Endothelial cell of umbilical vein (primary cell): ENCODE measurements at regions not wholly inside any gene's neighbourhood (a gene's known extent, or its start where the extent isn't known, plus 50 kb on each side); places are given as distances from the start of the nearest gene placed in this dataset.

ENCODE experiments used
- BruUV-seq: library from RNA; stranded (reverse); fragments of 400-500 nt; replicated peaks from 2 replicates; lab custom pipeline; 2021; lab: Mats Ljungman, UMichigan
- CTCF ChIA-PET: fragments of 300-600, 350-600 bp; sonication (Branson Sonifier 250); formaldehyde crosslinking; loops from one replicate; lab custom pipeline; 2021; ENCODE audit warnings: antibody characterized with exemption, inconsistent platforms; lab: Charles Lee
- POLR2A ChIA-PET: fragments of 300-600, 350-600 bp; sonication (Branson Sonifier 250); formaldehyde crosslinking; loops from one replicate; lab custom pipeline; 2021; ENCODE audit warnings: antibody characterized with exemption, inconsistent platforms; lab: Charles Lee
- DNase-seq: peaks from one replicate; pipeline ENCODE4 v3.0.0-alpha.2; 2011; ENCODE audit warnings: low read depth, low spot score
- FAIRE-seq: peaks from 2 replicates; lab custom pipeline; 2011; peaks lifted over from hg19 to GRCh38; lab: Jason Lieb, UNC
- H2AFZ ChIP-seq: 2 replicates; pipeline ENCODE4 v1.6.0; 2012; ENCODE audit warnings: low read depth, low read length, control low read depth, inconsistent platforms
- H3K27ac ChIP-seq: 2 replicates; pipeline ENCODE4 v1.5.1; 2011; ENCODE audit warnings: low read depth, mild to moderate bottlenecking, control low read depth, low read length, moderate library complexity; ENCODE audit not compliant: insufficient read depth
- H3K27me3 ChIP-seq, 2 experiments: 2 replicates each; pipeline versions ENCODE4 v1.6.0 to v1.6.1; 2011; ENCODE audit warnings: low read length in 2 of 2, mixed read lengths in 1 of 2; ENCODE audit not compliant: control insufficient read depth in 2 of 2, insufficient read depth in 2 of 2
- H3K36me3 ChIP-seq, 2 experiments: 2 replicates in 1 of 2; 3 replicates in 1 of 2; pipeline ENCODE4 v1.5.1; 2011; ENCODE audit warnings: low read length in 2 of 2, mild to moderate bottlenecking in 1 of 2, moderate library complexity in 1 of 2; ENCODE audit not compliant: control insufficient read depth in 2 of 2, insufficient read depth in 2 of 2; ENCODE audit errors: extremely low read depth in 1 of 2
- H3K4me1 ChIP-seq: 3 replicates; pipeline ENCODE4 v1.5.1; 2011; ENCODE audit warnings: mild to moderate bottlenecking, low read length; ENCODE audit not compliant: control insufficient read depth, insufficient read depth; ENCODE audit errors: extremely low read depth
- H3K4me2 ChIP-seq: 2 replicates; pipeline ENCODE4 v1.6.1; 2011; ENCODE audit warnings: low read length, control low read depth, mixed read lengths; ENCODE audit not compliant: insufficient read depth
- H3K4me3 ChIP-seq, 3 experiments: fragments of 200-600 bp in 1 of 3; sonication (generic), shearing (Covaris generic) in 1 of 3; replicated peaks in 1 of 3; 2 replicates each; pipeline ENCODE4 v1.5.1; 2011 to 2016; ENCODE audit warnings: control low read depth in 3 of 3, low read length in 3 of 3, mild to moderate bottlenecking in 2 of 3, inconsistent platforms in 1 of 3, low read depth in 1 of 3, moderate library complexity in 1 of 3; ENCODE audit not compliant: insufficient read depth in 1 of 3
- H3K79me2 ChIP-seq: 2 replicates; pipeline ENCODE4 v1.6.0; 2012; ENCODE audit warnings: low read length, inconsistent platforms; ENCODE audit not compliant: control insufficient read depth, insufficient read depth
- H3K9ac ChIP-seq: replicated peaks from 2 replicates; pipeline ENCODE3; 2011; ENCODE audit warnings: low read length, control low read depth; ENCODE audit not compliant: insufficient read depth; ENCODE audit errors: extremely low read depth
- H3K9me1 ChIP-seq: replicated peaks from 3 replicates; pipeline ENCODE4 v1.6.0; 2011; ENCODE audit warnings: mild to moderate bottlenecking, low read length; ENCODE audit not compliant: control insufficient read depth, insufficient read depth; ENCODE audit errors: extremely low read depth
- H3K9me3 ChIP-seq: replicated peaks from 2 replicates; pipeline ENCODE4 v1.5.1; 2012; ENCODE audit warnings: low read length, inconsistent platforms; ENCODE audit not compliant: control insufficient read depth, insufficient read depth
- H4K20me1 ChIP-seq: replicated peaks from 2 replicates; pipeline ENCODE3; 2011; ENCODE audit warnings: mild to moderate bottlenecking, low read length; ENCODE audit not compliant: control insufficient read depth, insufficient read depth; ENCODE audit errors: extremely low read depth
- EZH2 ChIP-seq: IDR thresholded peaks from 2 replicates; pipeline ENCODE4 v1.6.1; 2012; ENCODE audit warnings: borderline replicate concordance, low read depth, mild to moderate bottlenecking, moderate library complexity, low read length, inconsistent platforms; ENCODE audit not compliant: severe bottlenecking
- FOS ChIP-seq: IDR thresholded peaks from 2 replicates; pipeline ENCODE4 v1.6.1; 2011; ENCODE audit warnings: mild to moderate bottlenecking, low read length, moderate library complexity, borderline replicate concordance; ENCODE audit not compliant: insufficient read depth
- GATA2 ChIP-seq: IDR thresholded peaks from 2 replicates; pipeline ENCODE4 v1.7.0; 2011; ENCODE audit warnings: low read depth, mild to moderate bottlenecking, moderate library complexity, mixed read lengths, low read length; ENCODE audit not compliant: insufficient read length, insufficient read depth
- JUN ChIP-seq: IDR thresholded peaks from 2 replicates; pipeline ENCODE4 v1.6.1; 2011; ENCODE audit warnings: borderline replicate concordance, low read depth; ENCODE audit not compliant: insufficient read length, insufficient read depth
- MYC ChIP-seq: IDR thresholded peaks from one replicate; pipeline ENCODE4 v1.6.1; 2011; ENCODE audit warnings: mild to moderate bottlenecking, low read depth, low read length
- POLR2A ChIP-seq: IDR thresholded peaks from 2 replicates; pipeline ENCODE4 v1.6.1; 2012; ENCODE audit warnings: low read depth, mild to moderate bottlenecking, control low read depth, low read length
- POLR2AphosphoS5 ChIP-seq: IDR thresholded peaks from 2 replicates; pipeline ENCODE4 v1.6.1; 2012; ENCODE audit warnings: low read depth, mild to moderate bottlenecking, control low read depth, low read length, moderate library complexity; ENCODE audit not compliant: insufficient read depth
- dilution Hi-C: fragments of 300-500 bp; cut with MboI; formaldehyde crosslinking; loops from one replicate; pipeline ENCODE4 v1.15.0; 2019; ENCODE audit warnings: low sequenced_read_pairs; ENCODE audit not compliant: extremely low pct_ligation_motif_present
- intact Hi-C: fragments of 100-400 bp; cut with micrococcal nuclease; formaldehyde crosslinking; loops from one replicate; pipeline ENCODE4 v1.10.0; 2022
- TF ChIP-seq, protein P1 (sequence below): IDR thresholded peaks from 2 replicates; pipeline ENCODE4 v1.6.1; 2011; ENCODE audit not compliant: insufficient read depth, insufficient read length
- TF ChIP-seq, protein P2 (sequence below), 2 donors: IDR thresholded peaks; 1 replicate in 1 of 2; 2 replicates in 1 of 2; pipeline ENCODE4 v1.5.1; 2011; ENCODE audit warnings: low read length in 2 of 2, mild to moderate bottlenecking in 2 of 2, moderate library complexity in 2 of 2, control low read depth in 1 of 2, inconsistent platforms in 1 of 2, low read depth in 1 of 2; ENCODE audit not compliant: insufficient read depth in 1 of 2; ENCODE audit errors: extremely low read depth in 1 of 2

DNA sequence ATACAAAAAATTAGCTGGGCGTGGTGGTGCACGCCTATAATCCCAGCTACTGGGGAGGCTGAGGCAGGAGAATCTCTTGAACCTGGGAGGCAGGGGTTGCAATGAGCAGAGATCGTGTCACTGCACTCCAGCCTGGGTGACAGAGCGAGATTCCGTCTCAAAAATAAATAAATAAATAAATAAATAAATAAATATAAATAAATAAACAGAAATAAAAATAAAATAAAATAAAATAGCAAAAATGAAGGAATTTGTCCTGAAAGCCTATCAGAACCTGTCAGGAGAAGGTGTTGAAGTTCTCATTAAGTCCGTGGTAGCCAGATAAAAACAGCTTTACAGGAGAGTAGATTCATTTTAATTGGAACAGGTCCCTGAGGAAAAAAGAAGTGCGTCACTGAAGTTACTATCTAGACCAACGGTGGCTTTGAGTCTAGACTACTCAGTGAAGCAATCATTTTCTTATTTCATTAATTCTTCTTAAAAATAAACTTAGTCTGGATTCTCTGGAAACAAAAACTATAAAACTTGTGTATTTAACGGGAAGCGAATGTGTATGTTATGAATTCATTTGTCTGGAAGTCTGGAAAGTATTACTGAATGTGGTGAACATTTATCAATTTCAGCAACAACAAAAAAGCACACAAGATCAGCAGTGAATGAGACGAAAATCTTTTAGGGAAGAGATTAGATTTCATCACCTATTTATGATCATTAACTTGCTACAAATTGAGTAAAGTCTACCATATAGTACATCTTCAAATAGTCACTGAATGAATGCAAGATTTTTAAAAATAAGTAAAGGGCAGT is 248.5 kb upstream of the PDE3A start:
- DNase-seq (peak; percentile 80), FAIRE-seq (no peak)
- Histone ChIP-seq H3K27me3 (no peaks in the 10 kb centered on the region), H3K4me2 (peak overlapping the region; percentile 35), H3K27ac (peak overlapping the region; percentile 41), H3K9me3 (no peaks in the 10 kb centered on the region), H3K9ac (peak overlapping the region; percentile 31), H3K36me3 (no peaks in the 10 kb centered on the region), H2AFZ (peak overlapping the region; percentile 9), H3K9me1 (no peaks in the 10 kb centered on the region), H3K79me2 (no peaks in the 10 kb centered on the region), H3K4me1 (peaks cover 6% of the 10 kb centered on the region), H3K4me3 (no peak overlapping the region), H4K20me1 (no peaks in the 10 kb centered on the region)
- dilution Hi-C loops (no loop called here), intact Hi-C loops (no loop called here)
- ChIA-PET POLR2A (no interaction called here), CTCF (interaction anchor here (0.7 to 1.1 kb wide), 3 partner anchors 10 to 174 kb away, joined by 3 to 5 read pairs (median 4); no protein-coding TSS in a partner anchor)
- no peak for TF ChIP-seq FOS
- TF ChIP-seq EZH2: no peak
- no peak for TF ChIP-seq MYC
- TF ChIP-seq GATA2: no peak
- no peak for TF ChIP-seq JUN
- TF ChIP-seq, protein P1, sequence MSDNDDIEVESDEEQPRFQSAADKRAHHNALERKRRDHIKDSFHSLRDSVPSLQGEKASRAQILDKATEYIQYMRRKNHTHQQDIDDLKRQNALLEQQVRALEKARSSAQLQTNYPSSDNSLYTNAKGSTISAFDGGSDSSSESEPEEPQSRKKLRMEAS: no peak
- TF ChIP-seq, protein P2, sequence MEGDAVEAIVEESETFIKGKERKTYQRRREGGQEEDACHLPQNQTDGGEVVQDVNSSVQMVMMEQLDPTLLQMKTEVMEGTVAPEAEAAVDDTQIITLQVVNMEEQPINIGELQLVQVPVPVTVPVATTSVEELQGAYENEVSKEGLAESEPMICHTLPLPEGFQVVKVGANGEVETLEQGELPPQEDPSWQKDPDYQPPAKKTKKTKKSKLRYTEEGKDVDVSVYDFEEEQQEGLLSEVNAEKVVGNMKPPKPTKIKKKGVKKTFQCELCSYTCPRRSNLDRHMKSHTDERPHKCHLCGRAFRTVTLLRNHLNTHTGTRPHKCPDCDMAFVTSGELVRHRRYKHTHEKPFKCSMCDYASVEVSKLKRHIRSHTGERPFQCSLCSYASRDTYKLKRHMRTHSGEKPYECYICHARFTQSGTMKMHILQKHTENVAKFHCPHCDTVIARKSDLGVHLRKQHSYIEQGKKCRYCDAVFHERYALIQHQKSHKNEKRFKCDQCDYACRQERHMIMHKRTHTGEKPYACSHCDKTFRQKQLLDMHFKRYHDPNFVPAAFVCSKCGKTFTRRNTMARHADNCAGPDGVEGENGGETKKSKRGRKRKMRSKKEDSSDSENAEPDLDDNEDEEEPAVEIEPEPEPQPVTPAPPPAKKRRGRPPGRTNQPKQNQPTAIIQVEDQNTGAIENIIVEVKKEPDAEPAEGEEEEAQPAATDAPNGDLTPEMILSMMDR (IDR thresholded peaks at IDR 0.05; ENCODE audit: extremely low read depth in 1 of 2, insufficient read depth in 1 of 2, low read depth in 1 of 2, low read length in 2 of 2): no peak
- no peak for TF ChIP-seq POLR2AphosphoS5
- no peak for TF ChIP-seq POLR2A
- BruUV-seq: no TSS peak
